HL-60 (cell line): ENCODE measurements at regions not wholly inside any gene's neighbourhood (a gene's known extent, or its start where the extent isn't known, plus 50 kb on each side); places are given as distances from the start of the nearest gene placed in this dataset.
"Not testable (repeated sequence)": the region's sequence is repeated elsewhere in the genome, so short reads cannot be mapped to it uniquely, and the experiment has no call there.

Experiments
- DNase-seq, 2 experiments: peaks; one replicate each; pipeline ENCODE4 v3.0.0-alpha.2; 2010 to 2020; ENCODE audit warnings: low read depth in 1 of 2, low spot score in 1 of 2
- H3K27ac ChIP-seq: fragments of 250-450 bp; sonication (Bioruptor Pico); replicated peaks from 2 replicates; pipeline ENCODE4 v1.5.1; 2020; ENCODE audit warnings: mild to moderate bottlenecking, moderate library complexity
- H3K27me3 ChIP-seq: fragments of 250-450 bp; sonication (Bioruptor Pico); 2 replicates; pipeline ENCODE4 v1.5.1; 2021; ENCODE audit warnings: mild to moderate bottlenecking, moderate library complexity; ENCODE audit not compliant: insufficient read depth, poor library complexity, severe bottlenecking
- H3K4me3 ChIP-seq: replicated peaks from 2 replicates; pipeline ENCODE4 v1.5.1; 2011; ENCODE audit warnings: mild to moderate bottlenecking, control low read depth, low read length; ENCODE audit not compliant: insufficient read depth
- GABPA ChIP-seq: IDR thresholded peaks from 2 replicates; pipeline ENCODE4 v1.6.1; 2012; ENCODE audit warnings: low read depth
- POLR2AphosphoS5 ChIP-seq: IDR thresholded peaks from 2 replicates; pipeline ENCODE4 v1.6.1; 2012; ENCODE audit warnings: low read depth
- REST ChIP-seq: IDR thresholded peaks from 2 replicates; pipeline ENCODE4 v1.6.1; 2012; ENCODE audit warnings: low read depth; ENCODE audit not compliant: insufficient replicate concordance
- SPI1 ChIP-seq: IDR thresholded peaks from 2 replicates; pipeline ENCODE4 v1.6.1; 2012; ENCODE audit warnings: low read depth, mild to moderate bottlenecking, borderline replicate concordance
- TF ChIP-seq, protein P1 (sequence below): IDR thresholded peaks from one replicate; pipeline ENCODE4 v1.5.1; 2011; ENCODE audit warnings: low read length, control low read depth, inconsistent platforms; ENCODE audit not compliant: insufficient read depth

DNA sequence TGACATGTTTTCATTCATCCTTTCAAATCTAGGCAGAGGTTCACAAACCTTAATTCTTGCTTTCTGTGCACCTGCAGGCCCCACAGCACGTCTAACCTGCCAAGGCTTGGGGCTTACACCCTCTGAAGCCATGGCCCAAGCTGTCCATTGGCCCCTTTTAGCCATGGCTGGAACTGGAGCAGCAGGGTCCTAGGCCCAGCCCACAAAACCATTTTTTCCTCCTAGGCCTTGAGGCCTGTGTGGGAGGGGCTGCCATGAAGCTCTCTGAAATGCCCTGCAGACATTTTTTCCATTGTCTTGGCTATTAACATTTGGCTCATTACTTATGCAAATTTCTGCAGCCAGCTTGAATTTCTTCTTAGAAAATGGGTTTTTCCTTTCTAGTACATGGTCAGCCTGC is 547.5 kb downstream of the KCNH5 start:
- Histone ChIP-seq H3K4me3 (no peak overlapping the region), H3K27ac (no peak overlapping the region), H3K27me3 (no peaks in the 10 kb centered on the region)
- no peak for DNase-seq
- no peak for TF ChIP-seq GABPA
- no peak for TF ChIP-seq SPI1
- TF ChIP-seq, protein P1, sequence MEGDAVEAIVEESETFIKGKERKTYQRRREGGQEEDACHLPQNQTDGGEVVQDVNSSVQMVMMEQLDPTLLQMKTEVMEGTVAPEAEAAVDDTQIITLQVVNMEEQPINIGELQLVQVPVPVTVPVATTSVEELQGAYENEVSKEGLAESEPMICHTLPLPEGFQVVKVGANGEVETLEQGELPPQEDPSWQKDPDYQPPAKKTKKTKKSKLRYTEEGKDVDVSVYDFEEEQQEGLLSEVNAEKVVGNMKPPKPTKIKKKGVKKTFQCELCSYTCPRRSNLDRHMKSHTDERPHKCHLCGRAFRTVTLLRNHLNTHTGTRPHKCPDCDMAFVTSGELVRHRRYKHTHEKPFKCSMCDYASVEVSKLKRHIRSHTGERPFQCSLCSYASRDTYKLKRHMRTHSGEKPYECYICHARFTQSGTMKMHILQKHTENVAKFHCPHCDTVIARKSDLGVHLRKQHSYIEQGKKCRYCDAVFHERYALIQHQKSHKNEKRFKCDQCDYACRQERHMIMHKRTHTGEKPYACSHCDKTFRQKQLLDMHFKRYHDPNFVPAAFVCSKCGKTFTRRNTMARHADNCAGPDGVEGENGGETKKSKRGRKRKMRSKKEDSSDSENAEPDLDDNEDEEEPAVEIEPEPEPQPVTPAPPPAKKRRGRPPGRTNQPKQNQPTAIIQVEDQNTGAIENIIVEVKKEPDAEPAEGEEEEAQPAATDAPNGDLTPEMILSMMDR, result no peak
- no peak for TF ChIP-seq REST
- TF ChIP-seq POLR2AphosphoS5, result no peak

DNA sequence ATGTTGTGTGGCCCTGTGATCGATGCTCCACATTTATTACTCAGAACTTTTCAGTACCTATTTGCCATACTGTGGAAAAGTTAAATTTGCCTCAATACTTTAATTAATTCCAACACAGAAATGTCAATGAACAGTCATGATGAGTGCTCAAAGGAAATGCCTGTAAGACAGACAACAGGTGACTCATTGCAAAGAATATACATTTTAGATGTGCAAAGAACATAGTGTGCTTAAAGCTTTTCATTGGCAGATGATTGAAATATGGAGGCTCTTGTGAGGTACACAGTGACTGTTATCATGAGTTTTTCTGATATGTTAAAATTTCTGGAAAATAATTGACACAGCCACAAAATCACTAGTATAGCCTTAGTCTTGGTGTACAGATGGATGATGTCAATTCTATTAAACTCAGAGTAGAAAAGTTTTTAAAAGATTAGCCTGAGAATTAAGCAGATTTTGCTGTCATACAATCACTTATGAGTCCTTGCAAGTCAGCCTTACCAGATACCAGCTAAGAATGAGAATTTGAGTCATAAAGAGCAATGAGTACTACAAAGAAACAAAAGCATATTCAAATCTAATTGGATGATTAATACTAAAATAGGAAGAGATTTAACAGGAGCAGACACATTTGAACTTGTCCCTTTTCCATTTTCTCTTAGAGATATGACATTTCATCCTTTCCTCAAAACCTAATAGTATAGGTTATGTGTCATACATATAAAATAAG is 544.1 kb downstream of the KCNH5 start:
- Histone ChIP-seq H3K27ac (no peak overlapping the region), H3K27me3 (no peaks in the 10 kb centered on the region), H3K4me3 (no peak overlapping the region)
- TF ChIP-seq POLR2AphosphoS5 (no peak), REST (no peak), GABPA (no peak), SPI1 (no peak)
- TF ChIP-seq, protein P1, result no peak
- no peak for DNase-seq

- TF ChIP-seq GABPA (no peak), REST (no peak), SPI1 (no peak), POLR2AphosphoS5 (no peak)
- TF ChIP-seq, protein P1, result no peak
- DNase-seq, result no peak
- Histone ChIP-seq H3K4me3 (no peak overlapping the region), H3K27ac (no peak overlapping the region), H3K27me3 (no peaks in the 10 kb centered on the region)
These were observed 540.2 kb downstream of the KCNH5 start for GRCh38 chr14:62505045-62505444.

GRCh38 chr14:62521309-62521708 is 523.9 kb downstream of the KCNH5 start:
- H3K27me3 ChIP-seq, DNase-seq, H3K27ac ChIP-seq, H3K4me3 ChIP-seq: not testable (repeated sequence)
